Transverse colon (tissue), 4 donors: ENCODE measurements at regions not wholly inside any gene's neighbourhood (a gene's known extent, or its start where the extent isn't known, plus 50 kb on each side); places are given as distances from the start of the nearest gene placed in this dataset.
"Not testable (repeated sequence)": the region's sequence is repeated elsewhere in the genome, so short reads cannot be mapped to it uniquely, and the experiment has no call there.

Experiments
- EP300 ChIP-seq: sonication (generic); formaldehyde crosslinking; IDR thresholded peaks from one replicate; pipeline ENCODE4 v1.6.1; 2017; ENCODE audit warnings: antibody characterized with exemption, low read depth
- POLR2A ChIP-seq: fragments of 450-650 bp; IDR thresholded peaks from one replicate; pipeline ENCODE4 v1.6.1; 2016; ENCODE audit warnings: antibody characterized with exemption, mild to moderate bottlenecking, moderate library complexity
- POLR2AphosphoS5 ChIP-seq, 3 donors: sonication (generic); formaldehyde crosslinking; IDR thresholded peaks; one replicate each; pipeline ENCODE4 v1.6.1; 2016; ENCODE audit warnings: antibody characterized with exemption in 3 of 3
- TF ChIP-seq, protein P1 (sequence below), 5 experiments: fragments of 200-600 bp in 3 of 5; fragments of 450-650 bp in 2 of 5; sonication (generic) in 3 of 5; IDR thresholded peaks; 1 replicate in 2 of 5; 2 replicates in 3 of 5; pipeline ENCODE4 v1.5.1; 2016 to 2017; ENCODE audit warnings: antibody characterized with exemption in 5 of 5, inconsistent platforms in 3 of 5, mild to moderate bottlenecking in 2 of 5, moderate library complexity in 1 of 5

DNA sequence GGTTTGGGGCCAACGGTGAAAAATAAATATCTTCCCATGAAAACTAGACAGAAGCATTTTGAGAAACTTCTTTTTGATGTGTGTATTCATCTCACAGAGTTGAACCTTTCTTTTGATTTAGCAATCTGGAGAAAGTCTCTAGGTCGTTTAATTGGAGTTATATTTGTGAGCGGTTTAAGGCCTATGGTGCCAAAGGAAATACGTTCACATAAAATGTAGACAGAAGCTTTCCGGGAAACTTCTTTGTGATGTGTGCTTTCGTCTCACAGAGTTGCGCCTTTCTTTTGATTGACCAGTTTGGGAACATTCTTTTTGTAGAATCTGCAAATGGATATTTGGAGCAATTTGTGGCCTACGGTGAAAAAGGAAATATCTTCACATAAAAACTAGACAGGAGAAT is 3028.8 kb downstream of the TUBA3C start:
- TF ChIP-seq, protein P1, sequence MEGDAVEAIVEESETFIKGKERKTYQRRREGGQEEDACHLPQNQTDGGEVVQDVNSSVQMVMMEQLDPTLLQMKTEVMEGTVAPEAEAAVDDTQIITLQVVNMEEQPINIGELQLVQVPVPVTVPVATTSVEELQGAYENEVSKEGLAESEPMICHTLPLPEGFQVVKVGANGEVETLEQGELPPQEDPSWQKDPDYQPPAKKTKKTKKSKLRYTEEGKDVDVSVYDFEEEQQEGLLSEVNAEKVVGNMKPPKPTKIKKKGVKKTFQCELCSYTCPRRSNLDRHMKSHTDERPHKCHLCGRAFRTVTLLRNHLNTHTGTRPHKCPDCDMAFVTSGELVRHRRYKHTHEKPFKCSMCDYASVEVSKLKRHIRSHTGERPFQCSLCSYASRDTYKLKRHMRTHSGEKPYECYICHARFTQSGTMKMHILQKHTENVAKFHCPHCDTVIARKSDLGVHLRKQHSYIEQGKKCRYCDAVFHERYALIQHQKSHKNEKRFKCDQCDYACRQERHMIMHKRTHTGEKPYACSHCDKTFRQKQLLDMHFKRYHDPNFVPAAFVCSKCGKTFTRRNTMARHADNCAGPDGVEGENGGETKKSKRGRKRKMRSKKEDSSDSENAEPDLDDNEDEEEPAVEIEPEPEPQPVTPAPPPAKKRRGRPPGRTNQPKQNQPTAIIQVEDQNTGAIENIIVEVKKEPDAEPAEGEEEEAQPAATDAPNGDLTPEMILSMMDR (IDR thresholded peaks at IDR 0.05): not testable (repeated sequence)
- not testable (repeated sequence) for TF ChIP-seq POLR2A; EP300; POLR2AphosphoS5 (IDR thresholded peaks at IDR 0.05)
